PC-9 (cell line): ENCODE measurements at regions not wholly inside any gene's neighbourhood (a gene's known extent, or its start where the extent isn't known, plus 50 kb on each side); places are given as distances from the start of the nearest gene placed in this dataset.

Source experiments
- BruUV-seq: library from RNA; stranded (reverse); fragments of 400-500 nt; replicated peaks from 2 replicates; lab custom pipeline; 2021; lab: Mats Ljungman, UMichigan
- CTCF ChIA-PET: fragments of 300-600 bp; sonication (Branson Sonifier 250); formaldehyde crosslinking; loops from one replicate; lab custom pipeline; 2022; ENCODE audit warnings: antibody characterized with exemption; lab: Charles Lee
- POLR2A ChIA-PET: fragments of 300-600 bp; sonication (Branson Sonifier 250); formaldehyde crosslinking; loops from one replicate; lab custom pipeline; 2022; ENCODE audit warnings: antibody characterized with exemption; ENCODE audit not compliant: unreplicated experiment; lab: Charles Lee
- DNase-seq, 2 experiments: peaks; one replicate each; pipeline versions ENCODE4 v3.0.0 to v3.0.0-alpha.2; 2015 to 2022; ENCODE audit warnings: mixed read lengths in 1 of 2
- H2AFZ ChIP-seq: fragments of 200-600 bp; sonication (generic); 2 replicates; pipeline ENCODE4 v1.8.1; 2017; ENCODE audit warnings: antibody characterized with exemption
- H3F3A ChIP-seq: fragments of 200-600 bp; sonication (generic); 2 replicates; pipeline ENCODE4 v1.8.1; 2017; ENCODE audit warnings: antibody characterized with exemption, mild to moderate bottlenecking, low read depth; ENCODE audit not compliant: insufficient read depth
- H3K27ac ChIP-seq: fragments of 200-600 bp; sonication (generic); 2 replicates; pipeline ENCODE4 v1.6.1; 2016; ENCODE audit warnings: mixed run types
- H3K27me3 ChIP-seq: fragments of 200-600 bp; sonication (generic); 2 replicates; pipeline ENCODE4 v1.6.1; 2016; ENCODE audit warnings: low read depth, mixed run types; ENCODE audit not compliant: insufficient read depth
- H3K36me3 ChIP-seq: fragments of 200-600 bp; sonication (generic); 2 replicates; pipeline ENCODE4 v1.6.1; 2016; ENCODE audit warnings: low read depth, mixed run types
- H3K4me1 ChIP-seq: fragments of 200-600 bp; sonication (generic); replicated peaks from 2 replicates; pipeline ENCODE4 v1.6.1; 2016; ENCODE audit warnings: mixed run types; ENCODE audit not compliant: insufficient read depth
- H3K4me2 ChIP-seq: fragments of 200-600 bp; sonication (generic); 2 replicates; pipeline ENCODE4 v1.6.1; 2017; ENCODE audit warnings: mixed run types
- H3K4me3 ChIP-seq: fragments of 200-600 bp; sonication (generic); 2 replicates; pipeline ENCODE4 v1.6.1; 2016; ENCODE audit warnings: mixed run types
- H3K79me2 ChIP-seq: fragments of 200-600 bp; sonication (generic); 2 replicates; pipeline ENCODE4 v1.6.1; 2017; ENCODE audit warnings: low read depth, mixed run types
- H3K9me2 ChIP-seq: fragments of 200-600 bp; sonication (generic); 2 replicates; pipeline ENCODE4 v1.8.1; 2017; ENCODE audit warnings: mild to moderate bottlenecking; ENCODE audit not compliant: insufficient read depth
- H3K9me3 ChIP-seq: fragments of 200-600 bp; sonication (generic); 2 replicates; pipeline ENCODE4 v1.8.1; 2016; ENCODE audit warnings: low read depth; ENCODE audit not compliant: insufficient read depth
- H4K20me1 ChIP-seq: fragments of 200-600 bp; sonication (generic); 2 replicates; pipeline ENCODE4 v1.8.1; 2017; ENCODE audit not compliant: insufficient read depth
- EZH2 ChIP-seq: fragments of 200-600 bp; sonication (generic); IDR thresholded peaks from 2 replicates; pipeline ENCODE4 v1.8.0; 2017; ENCODE audit warnings: antibody characterized with exemption, low read depth
- intact Hi-C: fragments of 100-400 bp; cut with micrococcal nuclease; formaldehyde crosslinking; loops from one replicate; pipeline ENCODE4 v1.10.0; 2022; ENCODE audit not compliant: unreplicated experiment
- TF ChIP-seq, protein P1 (sequence below): fragments of 200-600 bp; sonication (generic); conservative IDR thresholded peaks from 2 replicates; pipeline ENCODE4 v1.6.1; 2017; ENCODE audit warnings: mixed run types, antibody characterized with exemption, mild to moderate bottlenecking, moderate library complexity

DNA sequence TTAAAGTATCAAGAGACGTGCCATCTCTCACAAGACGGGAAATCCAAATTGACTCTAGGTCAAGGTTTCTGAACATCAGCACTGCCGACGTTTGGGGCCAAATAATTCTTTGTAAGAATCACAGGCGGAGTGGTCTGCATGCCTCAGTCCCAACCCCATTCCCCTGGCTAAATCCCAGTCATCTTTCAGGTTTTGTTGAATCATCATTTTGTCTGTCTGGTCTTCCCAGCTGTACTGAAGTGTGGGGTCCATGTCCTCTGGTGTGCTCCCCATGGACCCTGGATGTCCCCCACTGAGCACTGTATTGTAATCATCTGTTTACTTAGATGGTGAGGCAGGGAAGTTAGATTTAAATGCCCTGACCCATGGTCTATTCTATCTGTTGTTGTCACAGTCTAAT lies 103.6 kb upstream of the GALNT18 start:
- intact Hi-C loops: no loop called here
- Histone ChIP-seq H3K4me2 (no peak overlapping the region), H4K20me1 (no peaks in the 10 kb centered on the region), H3K79me2 (no peaks in the 10 kb centered on the region), H2AFZ (no peak overlapping the region), H3F3A (no peaks in the 10 kb centered on the region), H3K4me3 (no peak overlapping the region), H3K27ac (no peak overlapping the region), H3K27me3 (peaks cover 31% of the 10 kb centered on the region; the same call in 1 of the 2 replicates), H3K36me3 (no peaks in the 10 kb centered on the region), H3K9me3 (no peaks in the 10 kb centered on the region), H3K4me1 (no peaks in the 10 kb centered on the region), H3K9me2 (no peaks in the 10 kb centered on the region)
- CTCF ChIA-PET: no interaction called here
- no peak for TF ChIP-seq EZH2
- TF ChIP-seq, protein P1, sequence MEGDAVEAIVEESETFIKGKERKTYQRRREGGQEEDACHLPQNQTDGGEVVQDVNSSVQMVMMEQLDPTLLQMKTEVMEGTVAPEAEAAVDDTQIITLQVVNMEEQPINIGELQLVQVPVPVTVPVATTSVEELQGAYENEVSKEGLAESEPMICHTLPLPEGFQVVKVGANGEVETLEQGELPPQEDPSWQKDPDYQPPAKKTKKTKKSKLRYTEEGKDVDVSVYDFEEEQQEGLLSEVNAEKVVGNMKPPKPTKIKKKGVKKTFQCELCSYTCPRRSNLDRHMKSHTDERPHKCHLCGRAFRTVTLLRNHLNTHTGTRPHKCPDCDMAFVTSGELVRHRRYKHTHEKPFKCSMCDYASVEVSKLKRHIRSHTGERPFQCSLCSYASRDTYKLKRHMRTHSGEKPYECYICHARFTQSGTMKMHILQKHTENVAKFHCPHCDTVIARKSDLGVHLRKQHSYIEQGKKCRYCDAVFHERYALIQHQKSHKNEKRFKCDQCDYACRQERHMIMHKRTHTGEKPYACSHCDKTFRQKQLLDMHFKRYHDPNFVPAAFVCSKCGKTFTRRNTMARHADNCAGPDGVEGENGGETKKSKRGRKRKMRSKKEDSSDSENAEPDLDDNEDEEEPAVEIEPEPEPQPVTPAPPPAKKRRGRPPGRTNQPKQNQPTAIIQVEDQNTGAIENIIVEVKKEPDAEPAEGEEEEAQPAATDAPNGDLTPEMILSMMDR: no peak
- POLR2A ChIA-PET: no interaction called here
- DNase-seq: no peak
- no TSS peak for BruUV-seq

DNA sequence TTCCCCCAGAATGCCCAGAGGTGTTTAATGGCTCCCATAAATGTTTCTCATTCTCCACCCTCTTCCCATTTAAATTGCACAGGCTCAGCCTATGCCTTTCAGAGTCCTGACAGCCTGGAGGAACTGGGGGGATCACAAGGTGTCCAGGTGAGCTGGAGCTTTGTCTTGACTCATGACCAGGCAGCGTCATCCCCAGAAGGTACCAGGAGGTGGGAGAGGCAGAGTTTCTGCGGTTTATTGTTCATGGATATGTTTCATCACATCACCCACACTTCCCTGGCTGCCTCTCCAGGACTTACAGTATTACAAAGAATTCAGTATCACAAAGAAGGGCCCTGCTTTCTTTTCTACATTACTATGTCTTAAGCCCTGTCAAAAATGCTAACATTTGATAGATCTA lies 103.2 kb upstream of the GALNT18 start:
- no peak overlapping the region for H2AFZ ChIP-seq
- intact Hi-C loops: no loop called here
- H3K79me2 ChIP-seq: no peaks in the 10 kb centered on the region
- H3F3A ChIP-seq: no peaks in the 10 kb centered on the region
- no peaks in the 10 kb centered on the region for H3K36me3 ChIP-seq
- POLR2A ChIA-PET: no interaction called here
- no peaks in the 10 kb centered on the region for H4K20me1 ChIP-seq
- H3K4me1 ChIP-seq: no peaks in the 10 kb centered on the region
- H3K27ac ChIP-seq: no peak overlapping the region
- H3K27me3 ChIP-seq: peaks cover 26% of the 10 kb centered on the region; the same call in 1 of the 2 replicates
- H3K4me2 ChIP-seq: no peak overlapping the region
- CTCF ChIA-PET: no interaction called here
- no peak overlapping the region for H3K4me3 ChIP-seq
- H3K9me3 ChIP-seq: no peaks in the 10 kb centered on the region
- no TSS peak for BruUV-seq
- no peak for DNase-seq
- no peak for TF ChIP-seq EZH2
- TF ChIP-seq, protein P1: no peak
- no peaks in the 10 kb centered on the region for H3K9me2 ChIP-seq

DNA sequence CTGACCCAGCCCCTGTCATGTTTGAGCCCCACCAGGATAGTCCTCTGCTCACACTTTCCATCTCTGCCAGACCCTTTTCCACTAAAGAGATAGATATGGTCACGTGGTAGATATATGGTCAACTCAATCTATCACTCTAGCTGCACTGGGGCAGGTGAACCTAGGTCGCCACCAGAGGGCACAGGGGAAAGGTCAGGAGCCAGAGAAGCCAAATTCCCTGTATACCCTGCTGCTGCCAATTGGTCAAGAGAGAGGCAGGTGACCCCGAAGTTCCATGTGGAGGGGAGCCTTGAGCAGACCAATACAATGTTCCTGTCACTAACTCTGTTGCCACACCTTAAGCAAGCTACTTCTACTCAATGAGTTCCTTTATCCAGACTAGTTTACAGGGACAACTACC lies 101.1 kb upstream of the GALNT18 start:
- no TSS peak for BruUV-seq
- H3K27ac ChIP-seq: no peak overlapping the region
- intact Hi-C loops: no loop called here
- H2AFZ ChIP-seq: no peak overlapping the region
- TF ChIP-seq, protein P1: no peak
- TF ChIP-seq EZH2: no peak
- no peak for DNase-seq
- H3K79me2 ChIP-seq: no peaks in the 10 kb centered on the region
- H3K4me2 ChIP-seq: no peak overlapping the region
- peaks cover 25% of the 10 kb centered on the region; the same call in 1 of the 2 replicates for H3K27me3 ChIP-seq
- no peaks in the 10 kb centered on the region for H3K36me3 ChIP-seq
- H3K4me3 ChIP-seq: no peak overlapping the region
- CTCF ChIA-PET: no interaction called here
- no peaks in the 10 kb centered on the region for H3K9me3 ChIP-seq
- H4K20me1 ChIP-seq: no peaks in the 10 kb centered on the region
- H3F3A ChIP-seq: no peaks in the 10 kb centered on the region
- no peaks in the 10 kb centered on the region for H3K4me1 ChIP-seq
- POLR2A ChIA-PET: no interaction called here
- no peaks in the 10 kb centered on the region for H3K9me2 ChIP-seq
